IMR-90 (cell line): ENCODE measurements at regions not wholly inside any gene's neighbourhood (a gene's known extent, or its start where the extent isn't known, plus 50 kb on each side); places are given as distances from the start of the nearest gene placed in this dataset.

ENCODE experiments used
- ATAC-seq: fragments of 200-7000 bp; cut with Tn5 transposase; 2 replicates; pipeline ENCODE4 v1.9.1; 2020; ENCODE audit warnings: low read depth, mild to moderate bottlenecking, moderate library complexity
- BruUV-seq: library from RNA; stranded (reverse); fragments of 400-500 nt; replicated peaks from 2 replicates; lab custom pipeline; 2021; lab: Mats Ljungman, UMichigan
- CTCF ChIA-PET: fragments of 300-600 bp; formaldehyde crosslinking; extraction: SDS; loops from one replicate; lab custom pipeline; 2021; ENCODE audit warnings: antibody characterized with exemption; lab: Yijun Ruan, JAX
- POLR2A ChIA-PET: fragments of 300-600 bp; sonication (Branson Sonifier 250); formaldehyde crosslinking; loops from one replicate; lab custom pipeline; 2022; ENCODE audit warnings: antibody characterized with exemption; ENCODE audit not compliant: unreplicated experiment; lab: Charles Lee
- DNase-seq: peaks from one replicate; pipeline ENCODE4 v3.0.0; 2013
- H2AFZ ChIP-seq: replicated peaks from 2 replicates; pipeline ENCODE3; 2013; ENCODE audit warnings: low read length, mild to moderate bottlenecking; ENCODE audit not compliant: poor library complexity
- H2AK5ac ChIP-seq: 2 replicates; pipeline ENCODE4 v1.6.1; 2013; ENCODE audit warnings: low read depth, low read length, inconsistent platforms
- H2AK9ac ChIP-seq: replicated peaks from 2 replicates; pipeline ENCODE3; 2013; ENCODE audit warnings: mild to moderate bottlenecking, low read depth, low read length, moderate library complexity; ENCODE audit not compliant: poor library complexity
- H2BK120ac ChIP-seq: 2 replicates; pipeline ENCODE4 v1.6.1; 2013; ENCODE audit warnings: low read depth, low read length, inconsistent platforms
- H2BK15ac ChIP-seq: 3 replicates; pipeline ENCODE4 v1.6.1; 2013; ENCODE audit warnings: low read depth, low read length, inconsistent platforms
- H2BK20ac ChIP-seq: 2 replicates; pipeline ENCODE4 v1.6.1; 2013; ENCODE audit warnings: low read depth, mild to moderate bottlenecking, inconsistent platforms, low read length, moderate library complexity
- H2BK5ac ChIP-seq: 2 replicates; pipeline ENCODE4 v1.6.1; 2013; ENCODE audit warnings: mild to moderate bottlenecking, low read depth, low read length, inconsistent platforms; ENCODE audit not compliant: poor library complexity, severe bottlenecking
- H3K14ac ChIP-seq: replicated peaks from 2 replicates; pipeline ENCODE4 v1.6.1; 2013; ENCODE audit warnings: low read depth, low read length, inconsistent platforms
- H3K18ac ChIP-seq: 2 replicates; pipeline ENCODE4 v1.6.1; 2013; ENCODE audit warnings: low read depth, low read length, control low read depth
- H3K23ac ChIP-seq: 2 replicates; pipeline ENCODE4 v1.6.1; 2013; ENCODE audit warnings: low read depth, low read length, inconsistent platforms
- H3K27ac ChIP-seq: 2 replicates; pipeline ENCODE4 v1.5.1; 2013; ENCODE audit warnings: mild to moderate bottlenecking, control low read depth, low read length; ENCODE audit not compliant: insufficient read depth
- H3K27me3 ChIP-seq: 2 replicates; pipeline ENCODE4 v1.6.1; 2013; ENCODE audit warnings: low read length; ENCODE audit not compliant: control insufficient read depth, insufficient read depth
- H3K36me3 ChIP-seq: 2 replicates; pipeline ENCODE4 v1.6.1; 2013; ENCODE audit warnings: low read length, mixed read lengths; ENCODE audit not compliant: control insufficient read depth, insufficient read depth
- H3K4ac ChIP-seq: 2 replicates; pipeline ENCODE4 v1.6.1; 2013; ENCODE audit warnings: low read depth, low read length, inconsistent platforms
- H3K4me1 ChIP-seq: 2 replicates; pipeline ENCODE4 v1.6.1; 2013; ENCODE audit warnings: low read length, mixed read lengths; ENCODE audit not compliant: control insufficient read depth, insufficient read depth
- H3K4me2 ChIP-seq: 2 replicates; pipeline ENCODE4 v1.6.1; 2013; ENCODE audit warnings: low read depth, mild to moderate bottlenecking, control low read depth, low read length, moderate library complexity
- H3K4me3 ChIP-seq: 2 replicates; pipeline ENCODE4 v1.5.1; 2013; ENCODE audit warnings: low read depth, mild to moderate bottlenecking, control low read depth, low read length, moderate library complexity; ENCODE audit not compliant: insufficient read depth
- H3K56ac ChIP-seq: 2 replicates; pipeline ENCODE4 v1.6.1; 2013; ENCODE audit warnings: low read length, inconsistent platforms; ENCODE audit not compliant: insufficient read depth; ENCODE audit errors: extremely low read depth
- H3K79me1 ChIP-seq, 2 experiments: 2 replicates each; pipeline ENCODE4 v1.6.1; 2013; ENCODE audit warnings: low read length in 2 of 2, inconsistent platforms in 1 of 2, low read depth in 1 of 2
- H3K9ac ChIP-seq: 2 replicates; pipeline ENCODE4 v1.6.1; 2013; ENCODE audit warnings: low read depth, low read length, control low read depth
- H3K9me1 ChIP-seq: 2 replicates; pipeline ENCODE4 v1.6.1; 2013; ENCODE audit warnings: low read length, inconsistent platforms; ENCODE audit not compliant: insufficient read depth
- H3K9me3 ChIP-seq: 2 replicates; pipeline ENCODE4 v1.6.1; 2013; ENCODE audit warnings: low read length; ENCODE audit not compliant: control insufficient read depth, insufficient read depth
- H4K20me1 ChIP-seq: 2 replicates; pipeline ENCODE4 v1.6.1; 2013; ENCODE audit warnings: low read length, inconsistent platforms; ENCODE audit not compliant: insufficient read depth
- H4K5ac ChIP-seq: 2 replicates; pipeline ENCODE4 v1.6.1; 2013; ENCODE audit warnings: mild to moderate bottlenecking, low read depth, low read length, control low read depth
- H4K8ac ChIP-seq, 2 experiments: 2 replicates each; pipeline ENCODE4 v1.6.1; 2013; ENCODE audit warnings: low read depth in 2 of 2, low read length in 2 of 2, control low read depth in 1 of 2, inconsistent platforms in 1 of 2
- H4K91ac ChIP-seq: 2 replicates; pipeline ENCODE4 v1.6.1; 2013; ENCODE audit warnings: low read depth, low read length, inconsistent platforms; ENCODE audit not compliant: insufficient read depth
- BHLHE40 ChIP-seq: fragments of 150-350 bp; IDR thresholded peaks from 2 replicates; pipeline ENCODE4 v1.6.1; 2016; ENCODE audit warnings: mild to moderate bottlenecking, low read depth, low read length
- CEBPB ChIP-seq: IDR thresholded peaks from 2 replicates; pipeline ENCODE4 v1.6.1; 2012; ENCODE audit warnings: low read depth, low read length, improper control_type of control experiment
- ELK1 ChIP-seq: fragments of 150-350 bp; IDR thresholded peaks from 2 replicates; pipeline ENCODE4 v1.6.1; 2016; ENCODE audit warnings: low read depth, mild to moderate bottlenecking, low read length, moderate library complexity, borderline replicate concordance
- FOS ChIP-seq: fragments of 150-350 bp; IDR thresholded peaks from 2 replicates; pipeline ENCODE4 v1.6.1; 2016; ENCODE audit warnings: low read depth, low read length
- MAFK ChIP-seq: IDR thresholded peaks from 2 replicates; pipeline ENCODE4 v1.6.1; 2012; ENCODE audit warnings: low read depth, low read length, improper control_type of control experiment
- MAZ ChIP-seq: IDR thresholded peaks from 2 replicates; pipeline ENCODE4 v1.6.1; 2012; ENCODE audit warnings: low read depth, mild to moderate bottlenecking, low read length, improper control_type of control experiment, moderate library complexity, borderline replicate concordance
- POLR2A ChIP-seq: IDR thresholded peaks from 2 replicates; pipeline ENCODE4 v1.6.1; 2012; ENCODE audit warnings: mild to moderate bottlenecking, low read depth, low read length
- RAD21 ChIP-seq: IDR thresholded peaks from 2 replicates; pipeline ENCODE4 v1.6.1; 2012; ENCODE audit warnings: low read length, improper control_type of control experiment
- RCOR1 ChIP-seq: IDR thresholded peaks from 2 replicates; pipeline ENCODE4 v1.6.1; 2012; ENCODE audit warnings: mild to moderate bottlenecking, low read length, improper control_type of control experiment; ENCODE audit not compliant: insufficient replicate concordance
- WGBS, 2 experiments: methylation state at CpG; one replicate each; pipeline versions ENCODE4 v1.1.5 to v1.1.7; 2013; ENCODE audit warnings: missing lambda C conversion rate in 2 of 2; ENCODE audit not compliant: insufficient read length in 1 of 2; ENCODE audit errors: extremely low coverage in 2 of 2; 5-methylcytosine and 5-hydroxymethylcytosine counted together
- dilution Hi-C: fragments of 300-500 bp; cut with HindIII; formaldehyde crosslinking; loops from one replicate; pipeline ENCODE4 v1.14.3; 2018; ENCODE audit warnings: low sequenced_read_pairs; ENCODE audit not compliant: unreplicated experiment
- in situ Hi-C: fragments of 300-500 bp; cut with MboI; formaldehyde crosslinking; loops from 3 replicates; pipeline ENCODE4 v1.14.3; 2019; ENCODE audit warnings: low sequenced_read_pairs, inconsistent platforms, mixed read lengths
- intact Hi-C: fragments of 100-400 bp; cut with micrococcal nuclease; formaldehyde crosslinking; loops from 2 replicates; pipeline ENCODE4 v1.10.0; 2022
- TF ChIP-seq, protein P1 (sequence below): conservative IDR thresholded peaks from 2 replicates; pipeline ENCODE4 v1.5.1; 2012; ENCODE audit warnings: mild to moderate bottlenecking, low read depth, low read length, improper control_type of control experiment

- H2AFZ ChIP-seq: no peak overlapping the region
- H2BK120ac ChIP-seq: no peak overlapping the region
- no peak overlapping the region for H2BK5ac ChIP-seq
- no peak overlapping the region for H3K18ac ChIP-seq
- no TSS peak for BruUV-seq
- H3K27ac ChIP-seq: no peak overlapping the region
- H3K4ac ChIP-seq: no peak overlapping the region
- ATAC-seq (no peak), DNase-seq (no peak)
- no peak overlapping the region for H2BK20ac ChIP-seq
- in situ Hi-C loops: no loop called here
- no peak for TF ChIP-seq RCOR1
- no peak for TF ChIP-seq MAZ
- TF ChIP-seq CEBPB: no peak
- TF ChIP-seq RAD21: no peak
- no peak for TF ChIP-seq FOS
- no peak for TF ChIP-seq BHLHE40
- TF ChIP-seq, protein P1, sequence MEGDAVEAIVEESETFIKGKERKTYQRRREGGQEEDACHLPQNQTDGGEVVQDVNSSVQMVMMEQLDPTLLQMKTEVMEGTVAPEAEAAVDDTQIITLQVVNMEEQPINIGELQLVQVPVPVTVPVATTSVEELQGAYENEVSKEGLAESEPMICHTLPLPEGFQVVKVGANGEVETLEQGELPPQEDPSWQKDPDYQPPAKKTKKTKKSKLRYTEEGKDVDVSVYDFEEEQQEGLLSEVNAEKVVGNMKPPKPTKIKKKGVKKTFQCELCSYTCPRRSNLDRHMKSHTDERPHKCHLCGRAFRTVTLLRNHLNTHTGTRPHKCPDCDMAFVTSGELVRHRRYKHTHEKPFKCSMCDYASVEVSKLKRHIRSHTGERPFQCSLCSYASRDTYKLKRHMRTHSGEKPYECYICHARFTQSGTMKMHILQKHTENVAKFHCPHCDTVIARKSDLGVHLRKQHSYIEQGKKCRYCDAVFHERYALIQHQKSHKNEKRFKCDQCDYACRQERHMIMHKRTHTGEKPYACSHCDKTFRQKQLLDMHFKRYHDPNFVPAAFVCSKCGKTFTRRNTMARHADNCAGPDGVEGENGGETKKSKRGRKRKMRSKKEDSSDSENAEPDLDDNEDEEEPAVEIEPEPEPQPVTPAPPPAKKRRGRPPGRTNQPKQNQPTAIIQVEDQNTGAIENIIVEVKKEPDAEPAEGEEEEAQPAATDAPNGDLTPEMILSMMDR: no peak
- TF ChIP-seq POLR2A: no peak
- TF ChIP-seq MAFK: no peak
- no peak for TF ChIP-seq ELK1
- H3K4me3 ChIP-seq: no peak overlapping the region
- dilution Hi-C loops: no loop called here
- no peaks in the 10 kb centered on the region for H3K79me1 ChIP-seq
- H4K91ac ChIP-seq: no peak overlapping the region
- H3K27me3 ChIP-seq: no peaks in the 10 kb centered on the region
- ChIA-PET CTCF (no interaction called here), POLR2A (no interaction called here)
- WGBS, 2 experiments: 94% methylated on average over 3 of the region's 7 CpGs; no CpG with 5 or more reads in 1 of the 2 experiments
- H2AK9ac ChIP-seq: no peak overlapping the region
- intact Hi-C loops: loop anchor here (10.0 kb wide), 1 partner anchor 870 kb away; no protein-coding TSS in a partner anchor
- H4K8ac ChIP-seq: no peak overlapping the region
- no peaks in the 10 kb centered on the region for H3K4me1 ChIP-seq
- no peaks in the 10 kb centered on the region for H3K36me3 ChIP-seq
- no peak overlapping the region for H3K4me2 ChIP-seq
- H2AK5ac ChIP-seq: no peak overlapping the region
- no peak overlapping the region for H3K14ac ChIP-seq
- no peaks in the 10 kb centered on the region for H3K9me1 ChIP-seq
- no peak overlapping the region for H3K23ac ChIP-seq
- no peaks in the 10 kb centered on the region for H4K20me1 ChIP-seq
- no peak overlapping the region for H4K5ac ChIP-seq
- H2BK15ac ChIP-seq: no peak overlapping the region
- no peak overlapping the region for H3K56ac ChIP-seq
- H3K9ac ChIP-seq: no peak overlapping the region
- H3K9me3 ChIP-seq: peaks cover 4% of the 10 kb centered on the region; the same call in 1 of the 2 replicates
Measured at GRCh38 chr14:84655014-84655413, 874.9 kb upstream of the FLRT2 start.
